Sigmoid colon (tissue), 4 donors: ENCODE measurements at regions not wholly inside any gene's neighbourhood (a gene's known extent, or its start where the extent isn't known, plus 50 kb on each side); places are given as distances from the start of the nearest gene placed in this dataset.

Experiments
- POLR2AphosphoS5 ChIP-seq, 4 donors: sonication (generic); formaldehyde crosslinking; IDR thresholded peaks; one replicate each; pipeline ENCODE4 v1.6.1; 2017; ENCODE audit warnings: antibody characterized with exemption in 4 of 4
- TF ChIP-seq, protein P1 (sequence below), 4 experiments: fragments of 450-650 bp in 3 of 4; fragments of 200-600 bp in 1 of 4; IDR thresholded peaks; one replicate each; pipeline ENCODE4 v1.5.1; 2016 to 2019; ENCODE audit warnings: antibody characterized with exemption in 4 of 4, mild to moderate bottlenecking in 3 of 4, moderate library complexity in 2 of 4

DNA sequence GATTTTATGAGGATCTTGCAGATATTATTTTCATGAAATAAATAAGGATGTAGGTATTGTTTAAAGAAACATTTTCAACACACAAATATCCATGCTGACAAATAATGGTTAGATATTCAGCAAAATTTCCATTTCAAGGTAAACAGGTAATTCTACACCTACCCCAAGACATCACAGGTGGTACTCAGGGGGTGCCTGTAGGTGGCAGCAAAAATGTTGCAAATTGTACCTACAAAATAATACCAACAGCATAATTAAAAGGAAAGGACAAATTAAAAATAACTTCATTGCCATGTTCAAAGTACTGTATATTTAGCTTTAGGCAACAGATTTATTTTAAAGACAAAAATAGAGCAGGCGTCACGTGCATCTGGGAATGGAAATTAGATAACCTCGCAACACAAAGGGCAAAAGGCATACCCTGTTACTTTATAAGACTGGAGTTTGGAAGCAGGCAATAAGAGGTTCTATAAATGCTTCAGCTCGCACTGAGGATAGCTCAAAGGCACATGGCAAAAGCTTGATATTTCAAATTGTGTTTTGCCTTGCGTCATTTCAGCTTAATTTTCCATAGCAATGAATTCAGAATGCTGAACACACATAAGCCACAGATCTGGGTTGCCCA lies 630.5 kb downstream of the TDRD15 start:
- TF ChIP-seq POLR2AphosphoS5 (IDR thresholded peaks at IDR 0.05): no peak
- TF ChIP-seq, protein P1, sequence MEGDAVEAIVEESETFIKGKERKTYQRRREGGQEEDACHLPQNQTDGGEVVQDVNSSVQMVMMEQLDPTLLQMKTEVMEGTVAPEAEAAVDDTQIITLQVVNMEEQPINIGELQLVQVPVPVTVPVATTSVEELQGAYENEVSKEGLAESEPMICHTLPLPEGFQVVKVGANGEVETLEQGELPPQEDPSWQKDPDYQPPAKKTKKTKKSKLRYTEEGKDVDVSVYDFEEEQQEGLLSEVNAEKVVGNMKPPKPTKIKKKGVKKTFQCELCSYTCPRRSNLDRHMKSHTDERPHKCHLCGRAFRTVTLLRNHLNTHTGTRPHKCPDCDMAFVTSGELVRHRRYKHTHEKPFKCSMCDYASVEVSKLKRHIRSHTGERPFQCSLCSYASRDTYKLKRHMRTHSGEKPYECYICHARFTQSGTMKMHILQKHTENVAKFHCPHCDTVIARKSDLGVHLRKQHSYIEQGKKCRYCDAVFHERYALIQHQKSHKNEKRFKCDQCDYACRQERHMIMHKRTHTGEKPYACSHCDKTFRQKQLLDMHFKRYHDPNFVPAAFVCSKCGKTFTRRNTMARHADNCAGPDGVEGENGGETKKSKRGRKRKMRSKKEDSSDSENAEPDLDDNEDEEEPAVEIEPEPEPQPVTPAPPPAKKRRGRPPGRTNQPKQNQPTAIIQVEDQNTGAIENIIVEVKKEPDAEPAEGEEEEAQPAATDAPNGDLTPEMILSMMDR (IDR thresholded peaks at IDR 0.05): no peak
